ENCODE measurements at regions not wholly inside any gene's neighbourhood (a gene's known extent, or its start where the extent isn't known, plus 50 kb on each side); places are given as distances from the start of the nearest gene placed in this dataset.

DNA sequence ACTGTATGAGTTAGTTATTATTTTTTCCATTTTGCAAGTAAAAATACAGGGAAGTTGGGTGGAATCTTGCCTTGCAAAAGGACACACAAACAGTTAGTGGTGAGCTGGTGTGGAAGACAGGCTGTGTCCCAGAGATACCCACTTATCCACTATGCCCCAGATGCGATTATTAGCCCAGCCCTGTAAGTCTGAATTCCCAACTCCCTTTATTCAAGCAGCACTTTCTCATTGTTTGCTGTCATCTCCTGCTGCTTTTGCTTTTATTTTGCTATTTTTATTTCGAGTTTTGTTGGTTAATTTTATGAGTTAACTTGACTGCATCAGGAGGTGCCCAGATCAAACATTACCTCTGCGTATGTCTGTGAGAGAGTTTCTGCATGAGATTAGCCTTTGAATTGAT is 239.4 kb downstream of the DOK5 start:
- Histone ChIP-seq H3K4me1 (ENCODE audit: insufficient read depth) (no peaks in the 10 kb centered on the region), H3K9me3 (no peaks in the 10 kb centered on the region), H3K4me3 (no peak overlapping the region), H3K27me3 (no peaks in the 10 kb centered on the region), H3K36me3 (no peaks in the 10 kb centered on the region), H3K27ac (no peak overlapping the region)
- no peak for TF ChIP-seq POLR2A (IDR thresholded peaks at IDR 0.05)
- TF ChIP-seq, protein P1, sequence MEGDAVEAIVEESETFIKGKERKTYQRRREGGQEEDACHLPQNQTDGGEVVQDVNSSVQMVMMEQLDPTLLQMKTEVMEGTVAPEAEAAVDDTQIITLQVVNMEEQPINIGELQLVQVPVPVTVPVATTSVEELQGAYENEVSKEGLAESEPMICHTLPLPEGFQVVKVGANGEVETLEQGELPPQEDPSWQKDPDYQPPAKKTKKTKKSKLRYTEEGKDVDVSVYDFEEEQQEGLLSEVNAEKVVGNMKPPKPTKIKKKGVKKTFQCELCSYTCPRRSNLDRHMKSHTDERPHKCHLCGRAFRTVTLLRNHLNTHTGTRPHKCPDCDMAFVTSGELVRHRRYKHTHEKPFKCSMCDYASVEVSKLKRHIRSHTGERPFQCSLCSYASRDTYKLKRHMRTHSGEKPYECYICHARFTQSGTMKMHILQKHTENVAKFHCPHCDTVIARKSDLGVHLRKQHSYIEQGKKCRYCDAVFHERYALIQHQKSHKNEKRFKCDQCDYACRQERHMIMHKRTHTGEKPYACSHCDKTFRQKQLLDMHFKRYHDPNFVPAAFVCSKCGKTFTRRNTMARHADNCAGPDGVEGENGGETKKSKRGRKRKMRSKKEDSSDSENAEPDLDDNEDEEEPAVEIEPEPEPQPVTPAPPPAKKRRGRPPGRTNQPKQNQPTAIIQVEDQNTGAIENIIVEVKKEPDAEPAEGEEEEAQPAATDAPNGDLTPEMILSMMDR (IDR thresholded peaks at IDR 0.05), result no peak
- no peak for TF ChIP-seq EP300 (IDR thresholded peaks at IDR 0.05)
- 59 to 76% (median 61%) methylated on average over 3 of the region's 3 CpGs for WGBS, 3 donors
- intact Hi-C loops (cut with DNase I), result no loop called here
- no peak for DNase-seq

DNA sequence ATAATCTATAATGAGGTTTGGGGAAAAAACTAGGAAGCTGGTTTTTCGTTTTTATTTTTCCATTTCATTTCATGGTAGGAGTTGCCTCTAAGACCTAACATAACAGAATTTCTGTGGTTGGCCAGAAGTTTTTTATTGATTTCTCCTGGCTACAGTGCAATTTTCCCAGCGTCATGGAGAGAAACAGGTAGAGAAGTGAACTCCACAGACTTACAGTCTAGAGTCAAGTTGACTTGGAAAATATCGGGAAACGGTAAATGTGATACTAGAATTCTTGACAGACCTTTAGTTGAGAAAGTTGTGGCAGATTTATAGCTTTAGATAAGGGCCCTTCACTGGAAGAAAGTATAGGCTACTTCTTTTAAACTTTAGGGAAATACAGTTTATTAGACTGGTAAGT is 238.3 kb downstream of the DOK5 start:
- H3K36me3 ChIP-seq, result no peaks in the 10 kb centered on the region
- 42 to 55% (median 47%) methylated on average over 4 of the region's 4 CpGs for WGBS, 3 donors
- no peak for DNase-seq
- no peaks in the 10 kb centered on the region for H3K9me3 ChIP-seq
- no peak for TF ChIP-seq EP300 (IDR thresholded peaks at IDR 0.05)
- H3K4me1 ChIP-seq (ENCODE audit: insufficient read depth), result no peaks in the 10 kb centered on the region
- no peaks in the 10 kb centered on the region for H3K27me3 ChIP-seq
- H3K27ac ChIP-seq, result no peak overlapping the region
- H3K4me3 ChIP-seq, result no peak overlapping the region
- intact Hi-C loops (cut with DNase I), result no loop called here

DNA sequence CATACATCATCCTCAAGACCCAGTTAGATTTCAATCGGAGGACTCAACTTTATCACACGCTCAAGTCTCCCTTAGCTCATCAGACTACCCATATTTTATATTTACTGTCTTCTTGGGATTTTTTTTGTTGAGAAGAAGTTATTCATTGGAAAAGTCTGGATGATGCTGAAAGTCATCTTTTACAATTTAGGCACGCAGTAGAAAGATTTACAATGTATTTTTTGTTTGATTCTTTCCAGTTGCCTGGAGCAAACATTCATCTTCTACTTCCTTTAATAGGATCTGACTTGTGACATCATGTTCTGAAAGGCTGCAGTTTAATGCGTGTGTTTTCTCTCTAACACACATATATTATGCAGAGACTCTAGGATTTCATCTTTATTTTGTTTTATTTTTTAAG is 235.7 kb downstream of the DOK5 start:
- intact Hi-C loops (cut with DNase I), result no loop called here
- TF ChIP-seq POLR2A (IDR thresholded peaks at IDR 0.05), result no peak
- TF ChIP-seq, protein P1 (IDR thresholded peaks at IDR 0.05), result no peak
- 38 to 66% (median 58%) methylated on average over 4 of the region's 4 CpGs for WGBS, 3 donors

DNA sequence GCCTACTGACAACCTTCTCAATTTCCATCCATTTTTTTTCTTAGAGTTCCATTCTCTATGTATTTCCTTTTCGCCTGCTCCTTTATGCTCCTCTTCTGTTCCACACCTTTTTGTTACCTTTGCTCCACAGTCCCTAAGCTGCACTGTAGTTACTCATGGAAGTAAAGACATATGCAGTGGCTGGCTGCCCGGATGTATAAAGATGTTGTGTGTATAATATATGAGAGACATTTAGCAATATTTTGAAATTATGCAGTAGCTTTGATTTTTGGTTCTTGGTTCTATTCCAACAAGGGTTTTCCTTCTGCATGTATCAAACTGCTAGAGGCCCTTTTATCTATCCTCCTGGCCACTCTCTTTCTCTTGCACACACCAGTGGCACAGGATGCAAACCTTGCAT is 234.9 kb downstream of the DOK5 start:
- TF ChIP-seq, protein P1 (IDR thresholded peaks at IDR 0.05), result no peak
- TF ChIP-seq EP300 (IDR thresholded peaks at IDR 0.05), result no peak
- no peak for TF ChIP-seq POLR2A (IDR thresholded peaks at IDR 0.05)
- Histone ChIP-seq H3K36me3 (no peaks in the 10 kb centered on the region), H3K27me3 (no peaks in the 10 kb centered on the region), H3K4me1 (ENCODE audit: insufficient read depth) (no peaks in the 10 kb centered on the region), H3K27ac (no peak overlapping the region), H3K9me3 (no peaks in the 10 kb centered on the region), H3K4me3 (no peak overlapping the region)
- DNase-seq, result no peak
- 64 to 70% (median 68%) methylated on average over 2 of the region's 2 CpGs for WGBS, 3 donors
- intact Hi-C loops (cut with DNase I), result no loop called here

More for the DNA sequence above, 235.7 kb downstream of the DOK5 start:
- Histone ChIP-seq H3K27ac (no peak overlapping the region), H3K9me3 (no peaks in the 10 kb centered on the region), H3K4me3 (no peak overlapping the region), H3K36me3 (no peaks in the 10 kb centered on the region), H3K27me3 (no peaks in the 10 kb centered on the region), H3K4me1 (ENCODE audit: insufficient read depth) (no peaks in the 10 kb centered on the region)
- no peak for DNase-seq

DNA sequence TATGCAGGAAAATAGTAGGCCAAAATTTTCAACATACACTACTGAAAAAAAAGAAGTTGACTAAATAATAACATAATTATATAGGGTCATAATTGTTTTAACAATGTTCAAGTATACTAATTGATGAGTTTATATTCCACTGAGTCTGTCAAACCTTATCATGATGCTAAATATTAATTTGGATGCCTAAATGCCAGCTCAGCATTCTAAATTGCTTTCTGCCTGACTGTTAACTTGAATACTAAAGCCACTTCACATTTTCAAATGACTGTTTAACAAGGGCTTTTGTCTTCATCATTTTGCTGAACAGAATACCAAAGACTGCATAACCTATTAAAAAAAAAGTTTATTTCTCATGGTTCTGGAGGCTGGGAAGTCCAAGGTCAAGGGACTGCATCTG is 232.8 kb downstream of the DOK5 start:
- intact Hi-C loops (cut with DNase I), result no loop called here
- Histone ChIP-seq H3K4me3 (no peak overlapping the region), H3K4me1 (ENCODE audit: insufficient read depth) (no peaks in the 10 kb centered on the region), H3K9me3 (no peaks in the 10 kb centered on the region), H3K27ac (no peak overlapping the region), H3K27me3 (no peaks in the 10 kb centered on the region), H3K36me3 (no peaks in the 10 kb centered on the region)
- no peak for DNase-seq
- TF ChIP-seq EP300 (IDR thresholded peaks at IDR 0.05) (no peak), POLR2A (IDR thresholded peaks at IDR 0.05) (no peak)
- TF ChIP-seq, protein P1 (IDR thresholded peaks at IDR 0.05), result no peak
